ENCODE measurements at regions not wholly inside any gene's neighbourhood (a gene's known extent, or its start where the extent isn't known, plus 50 kb on each side); places are given as distances from the start of the nearest gene placed in this dataset.

GRCh38 chr12:98185606-98186005 is 329.8 kb upstream of the TMPO start:
- H3K4me1 ChIP-seq (ENCODE audit: low read length): no peaks in the 10 kb centered on the region
- H3K79me2 ChIP-seq (ENCODE audit: low read length): no peaks in the 10 kb centered on the region
- H4K20me1 ChIP-seq (ENCODE audit: insufficient read depth, low read length): no peaks in the 10 kb centered on the region
- H2AFZ ChIP-seq (ENCODE audit: low read depth, low read length): no peak overlapping the region
- H3K4me2 ChIP-seq (ENCODE audit: low read length): no peak overlapping the region
- H3K27ac ChIP-seq (ENCODE audit: low read length): no peak overlapping the region
- no peak overlapping the region for H3K4me3 ChIP-seq (ENCODE audit: low read length)
- H3K9me3 ChIP-seq (ENCODE audit: insufficient read depth, low read length): no peaks in the 10 kb centered on the region
- H3K9ac ChIP-seq (ENCODE audit: low read length): no peak overlapping the region
- TF ChIP-seq EZH2phosphoT487 (IDR thresholded peaks at IDR 0.05; ENCODE audit: low read depth) (no peak), CTCF (IDR thresholded peaks at IDR 0.05; ENCODE audit: low read depth, low read length) (no peak)
- peaks cover 13% of the 10 kb centered on the region for H3K27me3 ChIP-seq (ENCODE audit: low read depth, low read length)
- no peaks in the 10 kb centered on the region for H3K36me3 ChIP-seq (replicated peaks; ENCODE audit: low read depth, low read length)

DNA sequence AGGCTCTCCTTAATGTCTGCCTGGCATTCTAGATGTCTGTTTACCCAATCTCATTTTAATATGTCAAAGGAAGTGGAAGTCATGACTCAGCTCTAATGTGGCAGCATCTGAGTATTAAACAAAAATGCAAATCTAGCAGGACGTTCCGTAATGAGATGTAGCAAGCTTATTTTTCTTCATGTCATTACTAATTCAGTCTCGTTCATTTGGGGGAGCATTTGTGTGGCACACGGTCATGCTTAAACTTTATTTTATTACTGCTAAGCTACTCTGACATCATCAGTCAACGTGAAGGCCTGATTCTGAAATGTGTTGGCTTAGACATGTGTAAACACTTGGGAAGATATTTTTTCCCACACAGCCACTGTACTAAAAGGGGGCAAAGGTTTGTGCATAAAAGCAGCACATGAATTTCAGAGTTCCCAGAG is 326.7 kb upstream of the TMPO start:
- Histone ChIP-seq H3K27ac (ENCODE audit: low read length) (no peak overlapping the region), H2AFZ (ENCODE audit: low read depth, low read length) (no peak overlapping the region), H3K9ac (ENCODE audit: low read length) (no peak overlapping the region), H4K20me1 (ENCODE audit: insufficient read depth, low read length) (no peaks in the 10 kb centered on the region), H3K27me3 (ENCODE audit: low read depth, low read length) (peaks cover 14% of the 10 kb centered on the region), H3K9me3 (ENCODE audit: insufficient read depth, low read length) (no peaks in the 10 kb centered on the region), H3K4me3 (ENCODE audit: low read length) (no peak overlapping the region), H3K79me2 (ENCODE audit: low read length) (no peaks in the 10 kb centered on the region), H3K36me3 (replicated peaks; ENCODE audit: low read depth, low read length) (no peaks in the 10 kb centered on the region), H3K4me1 (ENCODE audit: low read length) (no peaks in the 10 kb centered on the region), H3K4me2 (ENCODE audit: low read length) (no peak overlapping the region)
- TF ChIP-seq CTCF (IDR thresholded peaks at IDR 0.05; ENCODE audit: low read depth, low read length) (no peak), EZH2phosphoT487 (IDR thresholded peaks at IDR 0.05; ENCODE audit: low read depth) (no peak)

- Histone ChIP-seq H3K36me3 (replicated peaks; ENCODE audit: low read depth, low read length) (no peaks in the 10 kb centered on the region), H3K27me3 (ENCODE audit: low read depth, low read length) (peaks cover 19% of the 10 kb centered on the region; the same call in 1 of the 2 replicates), H3K79me2 (ENCODE audit: low read length) (no peaks in the 10 kb centered on the region), H2AFZ (ENCODE audit: low read depth, low read length) (no peak overlapping the region), H3K4me2 (ENCODE audit: low read length) (no peak overlapping the region), H3K9ac (ENCODE audit: low read length) (no peak overlapping the region), H3K4me1 (ENCODE audit: low read length) (no peaks in the 10 kb centered on the region), H3K9me3 (ENCODE audit: insufficient read depth, low read length) (no peaks in the 10 kb centered on the region), H4K20me1 (ENCODE audit: insufficient read depth, low read length) (no peaks in the 10 kb centered on the region), H3K4me3 (ENCODE audit: low read length) (no peak overlapping the region), H3K27ac (ENCODE audit: low read length) (no peak overlapping the region)
- TF ChIP-seq EZH2phosphoT487 (IDR thresholded peaks at IDR 0.05; ENCODE audit: low read depth) (no peak), CTCF (IDR thresholded peaks at IDR 0.05; ENCODE audit: low read depth, low read length) (no peak)
These were observed 320.8 kb upstream of the TMPO start for GRCh38 chr12:98194591-98194990.

GRCh38 chr12:98198261-98198982 is 317.0 kb upstream of the TMPO start:
- Histone ChIP-seq H3K4me1 (ENCODE audit: low read length) (no peaks in the 10 kb centered on the region), H3K27ac (ENCODE audit: low read length) (no peak overlapping the region), H3K27me3 (ENCODE audit: low read depth, low read length) (0 out of 2 replicates have a peak, but pooled peaks cover 5% of the 10 kb centered on the region), H3K79me2 (ENCODE audit: low read length) (no peaks in the 10 kb centered on the region), H4K20me1 (ENCODE audit: insufficient read depth, low read length) (no peaks in the 10 kb centered on the region), H3K36me3 (replicated peaks; ENCODE audit: low read depth, low read length) (no peaks in the 10 kb centered on the region), H2AFZ (ENCODE audit: low read depth, low read length) (no peak overlapping the region), H3K9me3 (ENCODE audit: insufficient read depth, low read length) (no peaks in the 10 kb centered on the region), H3K4me2 (ENCODE audit: low read length) (no peak overlapping the region), H3K9ac (ENCODE audit: low read length) (no peak overlapping the region), H3K4me3 (ENCODE audit: low read length) (no peak overlapping the region)
- no peak for TF ChIP-seq EZH2phosphoT487 (IDR thresholded peaks at IDR 0.05; ENCODE audit: low read depth)
- no peak for TF ChIP-seq CTCF (IDR thresholded peaks at IDR 0.05; ENCODE audit: low read depth, low read length)

All from OCI-LY3 (cell line).